SK-MEL-5 (cell line): ENCODE measurements at regions not wholly inside any gene's neighbourhood (a gene's known extent, or its start where the extent isn't known, plus 50 kb on each side); places are given as distances from the start of the nearest gene placed in this dataset.

Experiments
- DNase-seq: peaks from one replicate; pipeline ENCODE4 v3.0.0-alpha.2; 2016; ENCODE audit warnings: low read depth, low spot score
- in situ Hi-C: cut with HindIII; loops from 2 replicates; pipeline ENCODE4 v1.10.0; 2016; ENCODE audit warnings: low sequenced_read_pairs, high pct_unique_total_duplicates, low pct_unique_long_range_greater_than_20kb

- DNase-seq = peak; percentile 77
- in situ Hi-C loops = no loop called here
Measured at GRCh38 chr13:99436686-99437416, 64.4 kb upstream of the TM9SF2 start.

DNA sequence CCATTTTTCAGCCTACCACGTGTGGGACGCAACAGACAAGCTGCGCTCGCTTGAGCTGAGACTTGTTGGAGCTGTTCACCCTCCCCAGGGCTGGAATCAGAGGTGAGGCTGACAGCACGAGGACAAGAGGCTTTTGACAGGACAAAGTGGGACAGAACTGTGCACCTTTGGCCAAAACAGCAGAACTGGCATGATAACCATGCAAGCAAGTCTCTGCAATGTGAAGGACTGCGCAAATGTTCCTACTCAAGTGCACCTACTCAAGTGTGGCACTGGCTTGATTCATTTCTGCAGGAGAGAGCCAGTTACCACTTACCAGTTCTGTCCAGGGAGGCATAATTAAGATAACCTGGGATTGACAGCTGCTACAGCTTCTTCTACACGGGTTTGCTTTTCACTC lies 62.2 kb upstream of the TM9SF2 start:
- in situ Hi-C loops = no loop called here
- no peak for DNase-seq

- DNase-seq = no peak
- in situ Hi-C loops = no loop called here
Measured at GRCh38 chr13:99439850-99440604, 61.2 kb upstream of the TM9SF2 start.

DNA sequence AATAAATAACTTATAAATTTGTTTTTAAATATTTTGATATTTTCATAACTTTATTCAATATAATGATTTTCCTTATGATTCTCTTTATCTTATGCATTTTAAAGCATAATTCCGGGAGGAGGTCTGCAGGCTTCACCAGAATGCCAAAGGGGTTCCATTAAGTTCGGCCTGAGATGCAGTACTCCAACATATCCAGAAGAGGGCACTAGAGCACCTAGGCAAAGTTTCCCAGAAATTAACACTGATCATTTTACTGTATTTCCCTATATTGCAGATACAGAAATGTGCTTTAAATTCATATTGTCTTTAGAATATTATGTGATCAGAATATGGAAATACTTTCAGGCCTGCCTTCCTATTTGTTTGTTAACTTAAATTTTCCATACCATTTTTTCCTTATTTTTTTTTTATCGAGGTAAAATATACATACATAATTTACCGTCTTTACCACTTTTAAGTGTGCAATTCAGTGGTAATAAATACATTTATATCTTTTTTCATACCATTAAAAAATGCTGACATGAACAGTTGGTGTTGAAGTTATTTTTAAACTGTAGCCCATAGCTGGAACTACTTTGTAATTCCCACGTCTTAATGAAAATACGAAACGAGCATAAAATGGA lies 58.9 kb upstream of the TM9SF2 start:
- in situ Hi-C loops = no loop called here
- peak; percentile 64 for DNase-seq

DNA sequence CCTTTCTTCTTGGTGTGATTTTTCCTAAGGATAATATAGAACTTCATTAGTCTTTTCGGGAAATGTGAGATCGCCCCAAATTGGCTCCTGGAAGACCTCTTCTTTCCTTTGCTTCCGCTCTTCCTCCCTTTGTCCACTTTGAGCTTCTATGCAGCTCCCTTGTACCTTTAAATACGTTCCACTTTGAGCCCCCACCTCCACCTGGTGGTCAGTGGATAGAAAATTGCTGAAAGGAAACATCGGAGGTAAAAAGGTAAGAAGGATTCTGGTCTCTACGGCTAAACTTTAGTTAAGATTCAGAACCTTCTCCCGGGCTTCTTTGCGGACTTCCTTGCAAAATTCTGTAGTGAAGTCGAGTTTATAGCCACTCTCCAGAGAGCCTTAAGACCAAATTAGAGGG lies 55.0 kb upstream of the TM9SF2 start:
- no peak for DNase-seq
- in situ Hi-C loops = no loop called here

- no peak for DNase-seq
- in situ Hi-C loops = no loop called here
Measured at GRCh38 chr13:99448546-99448945, 52.7 kb upstream of the TM9SF2 start.

DNA sequence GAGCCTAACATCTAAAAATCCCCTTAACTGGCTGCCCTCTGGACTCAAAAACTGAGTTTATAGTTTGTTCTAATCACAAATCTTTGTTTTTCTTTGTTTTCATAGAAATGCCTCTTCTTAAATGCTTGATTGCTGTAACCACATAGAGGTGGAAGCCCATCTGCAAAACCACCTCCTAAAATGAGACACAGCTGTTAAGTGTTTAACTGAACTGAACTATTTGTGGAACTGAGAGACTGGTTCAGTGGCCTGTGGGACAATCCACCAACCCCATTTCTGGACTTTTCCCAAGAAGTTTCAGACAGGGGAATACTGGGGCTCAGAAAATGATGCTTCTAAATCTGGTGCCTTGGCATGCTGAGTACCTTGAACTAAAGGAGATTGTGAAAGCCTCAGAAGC lies 50.9 kb upstream of the TM9SF2 start:
- in situ Hi-C loops = no loop called here
- no peak for DNase-seq
